HepG2 (cell line): ENCODE measurements at regions not wholly inside any gene's neighbourhood (a gene's known extent, or its start where the extent isn't known, plus 50 kb on each side); places are given as distances from the start of the nearest gene placed in this dataset.

ENCODE experiments used
- FOXK2 ChIP-seq: fragments of 450-650 bp; IDR thresholded peaks from 2 replicates; pipeline ENCODE4 v1.6.1; 2016
- ZNF24 ChIP-seq: fragments of 450-650 bp; IDR thresholded peaks from 2 replicates; pipeline ENCODE4 v1.6.1; 2017; ENCODE audit warnings: antibody characterized with exemption, mild to moderate bottlenecking
- ZNF670 ChIP-seq: sonication (generic); formaldehyde crosslinking; IDR thresholded peaks from 2 replicates; pipeline ENCODE4 v1.8.0; 2022; ENCODE audit warnings: mild to moderate bottlenecking, missing genetic modification reagents, borderline replicate concordance
- ZNF674 ChIP-seq: sonication (generic); formaldehyde crosslinking; IDR thresholded peaks from 2 replicates; pipeline ENCODE4 v1.5.0; 2020; ENCODE audit warnings: low read depth, mild to moderate bottlenecking, missing genetic modification reagents
- ZNF747 ChIP-seq: sonication (generic); formaldehyde crosslinking; IDR thresholded peaks from 2 replicates; pipeline ENCODE4 v1.8.1; 2023; ENCODE audit warnings: missing genetic modification reagents, mild to moderate bottlenecking, borderline replicate concordance
- TF ChIP-seq, protein P1 (sequence below): sonication (generic); formaldehyde crosslinking; conservative IDR thresholded peaks from 2 replicates; pipeline ENCODE4 v1.4.0; 2020; ENCODE audit warnings: missing genetic modification reagents

DNA sequence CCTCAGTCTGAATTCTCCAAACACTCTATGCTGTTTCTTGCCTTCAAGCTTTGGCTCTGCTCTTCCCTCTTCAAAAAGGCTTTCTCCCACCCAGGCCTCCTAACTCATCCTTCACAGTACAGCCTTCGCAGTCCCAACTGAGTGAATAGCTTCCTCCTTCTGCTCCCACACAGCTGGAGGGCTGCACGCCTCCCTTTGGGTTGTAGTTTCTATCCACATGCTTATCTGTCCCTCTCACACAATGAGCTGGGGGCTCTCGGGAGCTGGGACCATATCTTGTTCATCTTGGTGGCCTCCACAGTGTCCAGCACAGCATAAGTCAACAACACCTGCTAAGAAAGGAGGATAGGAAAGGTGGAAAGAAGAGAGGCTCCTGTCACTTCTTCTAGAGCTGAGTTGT, 69.5 kb upstream of the XPA start:
- TF ChIP-seq FOXK2 (no peak), ZNF24 (no peak), ZNF747 (CRISPR knock-in tag) (no peak), ZNF670 (CRISPR knock-in tag) (no peak), ZNF674 (CRISPR knock-in tag) (no peak)
- TF ChIP-seq, protein P1, sequence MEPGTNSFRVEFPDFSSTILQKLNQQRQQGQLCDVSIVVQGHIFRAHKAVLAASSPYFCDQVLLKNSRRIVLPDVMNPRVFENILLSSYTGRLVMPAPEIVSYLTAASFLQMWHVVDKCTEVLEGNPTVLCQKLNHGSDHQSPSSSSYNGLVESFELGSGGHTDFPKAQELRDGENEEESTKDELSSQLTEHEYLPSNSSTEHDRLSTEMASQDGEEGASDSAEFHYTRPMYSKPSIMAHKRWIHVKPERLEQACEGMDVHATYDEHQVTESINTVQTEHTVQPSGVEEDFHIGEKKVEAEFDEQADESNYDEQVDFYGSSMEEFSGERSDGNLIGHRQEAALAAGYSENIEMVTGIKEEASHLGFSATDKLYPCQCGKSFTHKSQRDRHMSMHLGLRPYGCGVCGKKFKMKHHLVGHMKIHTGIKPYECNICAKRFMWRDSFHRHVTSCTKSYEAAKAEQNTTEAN (CRISPR knock-in tag) = no peak
